ENCODE measurements at regions not wholly inside any gene's neighbourhood (a gene's known extent, or its start where the extent isn't known, plus 50 kb on each side); places are given as distances from the start of the nearest gene placed in this dataset.

GRCh38 chr2:56444339-56444738, 260.5 kb downstream of the CCDC85A start:
- DNase-seq: peak; percentile 28

GRCh38 chr2:56448403-56449001, 264.7 kb downstream of the CCDC85A start:
- DNase-seq: no peak

GRCh38 chr2:56449002-56449431, 265.2 kb downstream of the CCDC85A start:
- no peak for DNase-seq

- DNase-seq: no peak
These were observed 265.7 kb downstream of the CCDC85A start for GRCh38 chr2:56449449-56449860.

DNA sequence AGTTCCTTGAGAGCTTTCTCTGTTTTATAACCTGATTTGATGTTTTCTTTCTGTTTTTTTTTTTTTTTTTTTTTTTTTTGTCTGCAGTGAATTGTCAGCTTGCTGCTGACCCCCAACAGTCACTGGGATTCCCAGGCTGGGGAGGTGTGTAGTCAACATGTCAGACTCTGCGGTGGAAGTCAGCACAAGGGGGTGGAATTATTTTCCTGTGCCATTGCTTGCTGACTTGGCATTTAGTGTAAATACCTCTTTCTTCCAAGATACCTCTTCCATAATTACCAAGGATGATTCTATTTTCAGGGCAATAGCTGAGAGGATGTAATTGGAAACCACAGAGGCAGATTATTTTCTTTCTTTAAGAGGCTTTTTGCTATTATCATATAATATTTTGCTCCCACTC, 266.3 kb downstream of the CCDC85A start:
- DNase-seq: no peak

- no peak for DNase-seq
These were observed 267.0 kb downstream of the CCDC85A start for GRCh38 chr2:56450772-56451171.

GRCh38 chr2:56455642-56456041, 271.9 kb downstream of the CCDC85A start:
- no peak for DNase-seq

DNA sequence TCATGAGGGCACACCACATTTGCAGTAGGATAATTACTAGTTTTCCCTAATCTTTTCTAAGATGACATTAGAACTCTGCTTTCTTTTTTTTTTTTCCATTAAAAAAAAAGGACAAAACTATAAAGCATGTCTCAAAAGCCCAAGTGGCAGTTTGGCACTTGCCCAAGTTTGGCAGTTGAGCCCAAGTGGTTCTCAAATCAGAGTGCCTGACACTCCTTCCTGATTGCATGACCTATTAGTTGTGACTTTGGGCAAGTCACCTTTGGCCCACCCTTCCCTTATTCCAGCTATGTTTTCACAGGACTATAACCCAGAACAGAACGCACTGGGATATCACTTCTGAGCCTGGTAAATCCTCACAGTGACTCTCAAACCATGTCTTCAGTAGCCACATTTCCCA, 273.0 kb downstream of the CCDC85A start:
- no peak for DNase-seq

DNA sequence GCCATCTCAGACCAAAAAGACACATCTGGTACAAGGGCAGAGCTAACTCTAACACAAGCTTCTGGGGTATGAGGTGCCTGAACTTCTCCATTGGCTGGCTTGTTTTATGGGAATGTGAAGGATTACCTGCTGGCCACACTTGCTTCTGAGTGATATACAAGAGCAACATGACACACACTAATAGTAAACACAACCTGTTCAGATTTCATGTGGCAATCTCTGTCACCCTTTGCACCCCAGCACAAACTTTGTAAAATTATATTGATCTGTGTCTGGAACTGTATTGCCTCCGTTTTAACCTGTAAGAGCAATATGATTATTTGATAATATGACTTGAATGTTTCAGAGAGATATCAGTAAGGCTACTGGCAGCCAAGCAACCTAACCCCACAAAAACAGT, 276.7 kb downstream of the CCDC85A start:
- no peak for DNase-seq

GRCh38 chr2:56464066-56464465, 280.3 kb downstream of the CCDC85A start:
- no peak for DNase-seq

DNA sequence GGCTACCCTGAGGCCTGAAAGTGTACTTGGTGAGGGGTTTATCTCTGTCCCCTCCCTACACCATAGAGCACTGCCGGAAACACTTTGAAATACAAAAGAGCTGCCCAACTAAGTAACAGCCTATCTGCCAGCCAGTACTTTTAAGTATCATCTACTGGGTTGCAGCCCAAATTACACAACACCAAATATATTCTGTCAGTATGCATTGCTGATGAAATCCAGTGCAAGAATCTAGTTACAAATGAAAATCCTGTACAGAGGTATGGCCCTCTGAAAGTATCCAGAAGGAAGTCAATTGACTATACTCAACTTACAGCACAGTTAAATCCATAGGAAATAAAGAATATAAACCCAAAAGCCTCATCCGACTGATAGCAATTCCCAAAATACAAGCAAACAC, 280.8 kb downstream of the CCDC85A start:
- DNase-seq: no peak

DNA sequence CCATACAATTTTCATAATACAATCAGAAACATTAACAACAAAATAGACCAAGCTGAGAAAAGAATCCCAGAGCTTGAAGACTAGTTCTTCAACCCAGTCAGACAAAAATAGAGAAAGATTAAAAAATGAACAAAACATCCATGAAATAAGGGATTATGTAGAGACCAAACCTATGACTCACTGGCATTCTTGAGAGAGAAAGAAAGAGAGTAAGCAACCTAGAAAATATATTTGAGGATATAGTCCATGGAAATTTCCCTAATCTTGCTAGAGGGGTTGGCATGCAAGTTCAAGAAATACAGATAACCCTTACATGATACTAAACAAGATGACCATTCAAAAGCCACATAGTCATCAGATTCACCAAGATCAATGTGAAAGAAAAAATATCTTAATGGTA, 281.7 kb downstream of the CCDC85A start:
- DNase-seq: no peak

- no peak for DNase-seq
These were observed 289.7 kb downstream of the CCDC85A start for GRCh38 chr2:56473524-56473923.

GRCh38 chr2:56474412-56475158, 290.8 kb downstream of the CCDC85A start:
- no peak for DNase-seq

- no peak for DNase-seq
These were observed 291.4 kb downstream of the CCDC85A start for GRCh38 chr2:56475191-56475590.

DNA sequence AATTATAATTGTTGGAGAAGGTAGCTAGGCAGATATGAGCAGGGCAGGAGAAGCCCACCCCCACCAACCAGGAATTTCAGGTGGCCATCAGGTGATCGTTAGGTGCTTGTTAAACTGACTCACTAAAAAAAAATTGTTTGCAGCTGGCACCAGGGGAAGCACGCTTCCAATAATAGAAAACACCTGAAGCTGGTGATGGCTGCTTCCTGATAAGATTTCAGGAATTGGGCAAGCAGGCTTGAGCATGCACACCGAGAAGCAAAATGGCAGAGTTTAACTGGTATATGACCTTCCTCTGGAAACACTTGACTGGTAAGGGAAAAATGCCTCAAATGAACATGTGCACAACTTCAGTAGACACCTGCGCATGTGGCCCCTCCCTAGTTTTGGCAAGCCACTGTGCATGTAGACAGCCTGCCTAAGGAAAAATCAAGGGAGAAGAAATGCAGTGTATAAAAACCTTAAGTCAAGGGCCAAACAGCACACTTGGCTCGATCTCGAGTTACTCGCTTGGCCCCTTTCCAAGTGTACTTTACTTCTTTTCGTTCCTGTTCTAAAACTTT, 292.8 kb downstream of the CCDC85A start:
- DNase-seq: no peak

- no peak for DNase-seq
These were observed 294.2 kb downstream of the CCDC85A start for GRCh38 chr2:56478027-56478426.

GRCh38 chr2:56483081-56483480, 299.3 kb downstream of the CCDC85A start:
- no peak for DNase-seq

- DNase-seq: no peak
These were observed 301.1 kb downstream of the CCDC85A start for GRCh38 chr2:56484906-56485305.

DNA sequence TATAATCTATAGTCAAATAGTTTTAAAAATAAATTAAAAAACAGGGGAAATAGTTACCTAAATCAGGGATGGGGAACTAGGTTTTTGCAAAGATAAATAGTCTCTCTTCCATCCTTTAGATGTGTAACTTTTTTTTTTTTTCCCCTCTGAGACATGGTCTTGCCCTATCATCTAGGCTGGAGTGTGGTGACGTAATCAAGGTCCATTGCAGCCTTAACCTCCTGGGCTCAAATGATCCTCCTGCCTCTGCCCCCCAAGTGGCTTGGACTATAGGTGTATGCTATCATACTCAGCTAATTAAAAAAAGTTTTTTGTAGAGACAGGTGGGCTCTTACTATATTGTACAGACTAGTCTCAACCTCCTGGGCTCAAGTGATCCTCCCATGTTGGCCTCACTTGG, 316.5 kb downstream of the CCDC85A start:
- DNase-seq: no peak

GRCh38 chr2:56502616-56503015, 318.8 kb downstream of the CCDC85A start:
- DNase-seq: no peak

- DNase-seq: no peak
These were observed 322.1 kb downstream of the CCDC85A start for GRCh38 chr2:56505885-56506284.

DNA sequence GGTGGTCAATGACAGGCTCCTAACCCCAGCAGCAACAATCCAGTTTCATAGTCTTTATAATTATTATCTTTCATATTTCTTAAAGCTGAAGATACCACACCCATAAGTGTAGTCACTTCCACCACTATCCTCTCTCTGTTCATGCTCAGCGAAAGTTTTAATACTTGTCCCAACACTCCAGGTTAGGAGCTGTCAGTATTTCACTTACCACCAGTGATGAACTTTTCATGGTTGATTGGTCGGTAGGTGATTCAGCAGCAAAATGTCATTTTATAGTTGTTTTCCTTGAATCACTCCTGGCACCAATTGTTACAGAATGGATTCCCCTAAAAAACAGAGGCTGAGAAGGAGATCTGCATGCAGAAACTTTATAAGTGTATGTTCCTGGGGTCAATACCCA, 324.9 kb downstream of the CCDC85A start:
- no peak for DNase-seq

GRCh38 chr2:56510610-56511009, 326.8 kb downstream of the CCDC85A start:
- DNase-seq: no peak

DNA sequence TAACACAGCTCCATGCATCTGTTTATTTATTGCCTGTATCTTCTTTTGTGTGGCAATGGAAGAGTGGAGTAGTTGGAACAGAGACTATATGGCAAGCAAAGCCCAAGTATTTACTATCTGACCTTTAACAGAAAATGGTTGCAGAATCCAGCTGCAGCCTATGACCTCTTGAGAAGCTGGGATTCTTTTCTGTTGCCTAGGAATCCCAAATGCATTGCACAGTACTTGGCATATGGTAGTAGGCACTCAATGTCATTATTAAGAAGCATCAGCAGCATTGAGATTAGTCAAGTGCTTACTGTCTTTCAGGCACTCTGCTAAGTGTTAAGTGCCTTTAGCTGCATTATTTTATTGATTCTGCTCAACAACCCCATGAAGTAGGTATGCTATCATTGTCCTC, 331.6 kb downstream of the CCDC85A start:
- DNase-seq: no peak
